OCI-LY3 (cell line): ENCODE measurements at regions not wholly inside any gene's neighbourhood (a gene's known extent, or its start where the extent isn't known, plus 50 kb on each side); places are given as distances from the start of the nearest gene placed in this dataset.

Experiments
- EZH2phosphoT487 ChIP-seq: fragments of 200-600 bp; shearing (Covaris generic); IDR thresholded peaks from 2 replicates; pipeline ENCODE4 v1.6.1; 2018; ENCODE audit warnings: antibody characterized with exemption, mixed run types, low read depth
- TF ChIP-seq, protein P1 (sequence below): fragments of 200-600, 300-600 bp; sonication (generic); IDR thresholded peaks from 2 replicates; pipeline ENCODE4 v1.5.1; 2014; ENCODE audit warnings: antibody characterized with exemption, low read length, low read depth

DNA sequence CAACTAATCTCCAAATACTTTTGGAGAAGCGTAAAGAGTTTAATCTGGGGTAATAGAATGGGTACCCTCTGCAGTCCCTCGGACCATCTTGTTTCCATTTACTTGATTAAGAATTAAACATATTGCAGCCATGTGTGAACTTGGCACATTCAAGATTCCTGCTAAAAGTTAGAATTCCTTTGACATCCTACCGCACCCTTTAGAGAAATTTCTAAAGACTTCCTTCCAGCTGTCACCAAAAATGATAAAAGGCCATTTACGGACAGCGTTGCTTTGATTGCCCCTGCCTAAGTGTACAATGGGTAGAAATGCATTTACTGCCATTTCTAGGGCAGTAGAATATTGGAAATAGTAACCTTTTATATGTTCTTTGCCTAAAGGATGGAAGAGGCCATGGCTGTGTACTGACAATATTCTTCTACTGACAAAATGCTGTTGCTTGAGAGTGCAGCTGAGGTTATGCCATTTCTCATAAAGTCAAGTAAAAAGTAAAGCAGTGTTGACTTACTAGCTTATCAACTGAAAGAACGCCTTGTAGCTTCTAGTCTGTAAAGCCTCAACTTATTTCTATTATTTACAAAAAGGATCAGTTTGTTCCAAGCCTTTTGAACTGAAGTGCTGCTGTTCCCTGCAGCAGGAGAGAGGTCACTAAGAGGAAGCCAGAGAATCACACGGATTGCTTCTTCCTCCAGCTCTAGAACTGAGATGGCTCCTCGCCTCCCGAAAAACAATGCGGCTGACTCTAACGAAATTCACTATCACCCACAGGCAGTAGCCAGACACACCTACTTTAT lies 139.8 kb upstream of the BASP1 start:
- TF ChIP-seq, protein P1, sequence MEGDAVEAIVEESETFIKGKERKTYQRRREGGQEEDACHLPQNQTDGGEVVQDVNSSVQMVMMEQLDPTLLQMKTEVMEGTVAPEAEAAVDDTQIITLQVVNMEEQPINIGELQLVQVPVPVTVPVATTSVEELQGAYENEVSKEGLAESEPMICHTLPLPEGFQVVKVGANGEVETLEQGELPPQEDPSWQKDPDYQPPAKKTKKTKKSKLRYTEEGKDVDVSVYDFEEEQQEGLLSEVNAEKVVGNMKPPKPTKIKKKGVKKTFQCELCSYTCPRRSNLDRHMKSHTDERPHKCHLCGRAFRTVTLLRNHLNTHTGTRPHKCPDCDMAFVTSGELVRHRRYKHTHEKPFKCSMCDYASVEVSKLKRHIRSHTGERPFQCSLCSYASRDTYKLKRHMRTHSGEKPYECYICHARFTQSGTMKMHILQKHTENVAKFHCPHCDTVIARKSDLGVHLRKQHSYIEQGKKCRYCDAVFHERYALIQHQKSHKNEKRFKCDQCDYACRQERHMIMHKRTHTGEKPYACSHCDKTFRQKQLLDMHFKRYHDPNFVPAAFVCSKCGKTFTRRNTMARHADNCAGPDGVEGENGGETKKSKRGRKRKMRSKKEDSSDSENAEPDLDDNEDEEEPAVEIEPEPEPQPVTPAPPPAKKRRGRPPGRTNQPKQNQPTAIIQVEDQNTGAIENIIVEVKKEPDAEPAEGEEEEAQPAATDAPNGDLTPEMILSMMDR, result no peak
- TF ChIP-seq EZH2phosphoT487, result no peak
